Breast epithelium (tissue), 4 donors: ENCODE measurements at regions not wholly inside any gene's neighbourhood (a gene's known extent, or its start where the extent isn't known, plus 50 kb on each side); places are given as distances from the start of the nearest gene placed in this dataset.

ENCODE experiments used
- DNase-seq, 2 donors: peaks; one replicate each; pipeline ENCODE4 v3.0.0-alpha.2; 2019; ENCODE audit warnings: low spot score in 2 of 2
- H3K27ac ChIP-seq, 2 donors: fragments of 200-600 bp; sonication (generic) in 1 of 2; one replicate each; pipeline ENCODE4 v1.5.1; 2016 to 2019; ENCODE audit warnings: mild to moderate bottlenecking in 1 of 2
- H3K27me3 ChIP-seq, 2 donors: fragments of 200-600 bp; sonication (generic) in 1 of 2; one replicate each; pipeline versions ENCODE4 v1.5.1 to v1.6.0; 2017 to 2019; ENCODE audit warnings: control low read depth in 1 of 2, mild to moderate bottlenecking in 1 of 2
- H3K36me3 ChIP-seq: fragments of 200-600 bp; one replicate; pipeline ENCODE4 v1.5.1; 2019
- H3K4me1 ChIP-seq, 2 donors: fragments of 200-600 bp; sonication (generic); one replicate each; pipeline ENCODE4 v1.5.1; 2016 to 2019; ENCODE audit warnings: control low read depth in 1 of 2
- H3K4me3 ChIP-seq, 3 donors: fragments of 200-600 bp; sonication (generic); 1 replicate in 2 of 3; 2 replicates in 1 of 3; pipeline ENCODE4 v1.5.1; 2016 to 2019; ENCODE audit warnings: mild to moderate bottlenecking in 3 of 3, moderate library complexity in 2 of 3
- H3K9me3 ChIP-seq, 2 donors: fragments of 200-600 bp; sonication (generic) in 1 of 2; one replicate each; pipeline ENCODE4 v1.5.1; 2016 to 2019; ENCODE audit warnings: control low read depth in 1 of 2
- POLR2A ChIP-seq: fragments of 450-650 bp; IDR thresholded peaks from one replicate; pipeline ENCODE4 v1.6.1; 2016; ENCODE audit warnings: antibody characterized with exemption, mild to moderate bottlenecking, moderate library complexity
- POLR2AphosphoS5 ChIP-seq, 3 donors: sonication (generic); formaldehyde crosslinking; IDR thresholded peaks; one replicate each; pipeline ENCODE4 v1.6.1; 2017; ENCODE audit warnings: antibody characterized with exemption in 3 of 3
- intact Hi-C: fragments of 100-400 bp; cut with DNase I; formaldehyde crosslinking; loops from one replicate; pipeline ENCODE4 v1.15.1; 2023; ENCODE audit warnings: low total_unique reads
- TF ChIP-seq, protein P1 (sequence below), 3 donors: fragments of 450-650 bp; IDR thresholded peaks; one replicate each; pipeline ENCODE4 v1.5.1; 2016 to 2017; ENCODE audit warnings: antibody characterized with exemption in 3 of 3, mild to moderate bottlenecking in 3 of 3, moderate library complexity in 3 of 3

DNA sequence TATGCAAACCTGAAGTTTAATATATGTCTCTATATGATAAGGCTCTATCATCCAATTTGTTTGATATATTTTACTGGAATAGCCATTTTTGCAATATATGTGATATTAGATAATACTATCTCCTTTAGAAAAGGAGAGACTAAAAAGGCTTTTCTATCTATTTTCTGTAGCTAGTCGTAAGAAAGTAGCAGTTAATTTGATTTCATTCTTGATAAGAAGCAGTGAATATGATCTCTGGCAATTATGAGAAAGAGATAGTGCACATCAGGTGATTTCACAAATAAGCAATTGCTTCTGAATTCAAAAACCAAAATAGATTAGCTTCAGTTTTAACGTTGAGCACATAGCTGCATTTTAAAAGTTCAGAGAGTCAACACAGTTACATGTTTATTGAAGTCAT lies 1318.4 kb downstream of the CDH8 start:
- DNase-seq: no peak
- no peak overlapping the region for H3K4me3 ChIP-seq
- TF ChIP-seq POLR2AphosphoS5 (IDR thresholded peaks at IDR 0.05) (no peak), POLR2A (no peak)
- TF ChIP-seq, protein P1, sequence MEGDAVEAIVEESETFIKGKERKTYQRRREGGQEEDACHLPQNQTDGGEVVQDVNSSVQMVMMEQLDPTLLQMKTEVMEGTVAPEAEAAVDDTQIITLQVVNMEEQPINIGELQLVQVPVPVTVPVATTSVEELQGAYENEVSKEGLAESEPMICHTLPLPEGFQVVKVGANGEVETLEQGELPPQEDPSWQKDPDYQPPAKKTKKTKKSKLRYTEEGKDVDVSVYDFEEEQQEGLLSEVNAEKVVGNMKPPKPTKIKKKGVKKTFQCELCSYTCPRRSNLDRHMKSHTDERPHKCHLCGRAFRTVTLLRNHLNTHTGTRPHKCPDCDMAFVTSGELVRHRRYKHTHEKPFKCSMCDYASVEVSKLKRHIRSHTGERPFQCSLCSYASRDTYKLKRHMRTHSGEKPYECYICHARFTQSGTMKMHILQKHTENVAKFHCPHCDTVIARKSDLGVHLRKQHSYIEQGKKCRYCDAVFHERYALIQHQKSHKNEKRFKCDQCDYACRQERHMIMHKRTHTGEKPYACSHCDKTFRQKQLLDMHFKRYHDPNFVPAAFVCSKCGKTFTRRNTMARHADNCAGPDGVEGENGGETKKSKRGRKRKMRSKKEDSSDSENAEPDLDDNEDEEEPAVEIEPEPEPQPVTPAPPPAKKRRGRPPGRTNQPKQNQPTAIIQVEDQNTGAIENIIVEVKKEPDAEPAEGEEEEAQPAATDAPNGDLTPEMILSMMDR (IDR thresholded peaks at IDR 0.05): no peak
- no peaks in the 10 kb centered on the region for H3K27me3 ChIP-seq
- no peaks in the 10 kb centered on the region for H3K4me1 ChIP-seq
- H3K9me3 ChIP-seq: peaks cover 0 to 25% of the 10 kb centered on the region in 2 donors
- H3K27ac ChIP-seq: no peak overlapping the region
- intact Hi-C loops: no loop called here
- no peaks in the 10 kb centered on the region for H3K36me3 ChIP-seq

DNA sequence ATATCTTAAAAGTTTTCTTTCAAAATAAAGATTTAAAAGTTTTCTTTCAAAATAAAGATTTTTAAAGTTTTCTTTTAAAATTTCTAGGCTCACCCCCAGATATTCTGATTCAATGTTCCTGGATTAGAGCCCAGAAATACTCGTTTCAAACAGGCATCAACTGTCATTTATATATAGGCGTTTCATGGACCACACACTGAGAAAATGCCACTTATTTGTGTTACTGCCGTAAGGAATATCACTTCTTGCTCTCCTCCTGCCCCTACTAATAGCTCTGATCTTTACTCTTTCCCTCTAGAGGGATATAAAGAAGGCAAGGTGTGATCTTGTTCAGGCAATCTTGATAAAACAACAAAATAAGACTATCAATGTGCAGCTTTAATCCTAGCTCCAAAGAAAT lies 1324.1 kb downstream of the CDH8 start:
- no peaks in the 10 kb centered on the region for H3K36me3 ChIP-seq
- no peaks in the 10 kb centered on the region for H3K27me3 ChIP-seq
- H3K9me3 ChIP-seq: no peaks in the 10 kb centered on the region
- DNase-seq: no peak
- no peaks in the 10 kb centered on the region for H3K4me1 ChIP-seq
- no peak overlapping the region for H3K4me3 ChIP-seq
- TF ChIP-seq POLR2A: no peak
- TF ChIP-seq, protein P1 (IDR thresholded peaks at IDR 0.05): no peak
- TF ChIP-seq POLR2AphosphoS5 (IDR thresholded peaks at IDR 0.05): no peak
- no peak overlapping the region for H3K27ac ChIP-seq
- intact Hi-C loops: no loop called here

DNA sequence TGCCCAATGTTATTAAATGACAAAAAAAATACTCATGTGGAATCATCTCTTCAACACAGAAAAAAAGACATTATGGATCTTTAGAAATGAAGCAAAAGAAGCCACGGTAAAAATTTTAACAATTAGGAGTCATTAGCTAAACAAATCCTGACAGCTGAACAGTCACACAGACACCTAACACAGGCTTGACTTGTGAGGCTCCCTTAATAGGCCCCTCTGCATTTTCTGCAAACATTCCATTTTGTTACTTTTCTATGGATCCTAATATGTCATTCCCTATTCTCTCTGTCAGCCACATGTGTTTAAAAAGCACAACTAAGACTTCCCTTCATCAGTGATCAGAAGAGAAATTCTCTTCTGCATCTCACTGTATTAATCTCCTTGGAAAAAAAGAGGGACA lies 1331.5 kb downstream of the CDH8 start:
- H3K36me3 ChIP-seq: no peaks in the 10 kb centered on the region
- no peaks in the 10 kb centered on the region for H3K4me1 ChIP-seq
- TF ChIP-seq, protein P1 (IDR thresholded peaks at IDR 0.05): no peak
- no peak for TF ChIP-seq POLR2AphosphoS5 (IDR thresholded peaks at IDR 0.05)
- no peak for TF ChIP-seq POLR2A
- no peak overlapping the region for H3K4me3 ChIP-seq
- no peaks in the 10 kb centered on the region for H3K9me3 ChIP-seq
- H3K27me3 ChIP-seq: no peaks in the 10 kb centered on the region
- no peak overlapping the region for H3K27ac ChIP-seq
- DNase-seq: no peak
- intact Hi-C loops: no loop called here

DNA sequence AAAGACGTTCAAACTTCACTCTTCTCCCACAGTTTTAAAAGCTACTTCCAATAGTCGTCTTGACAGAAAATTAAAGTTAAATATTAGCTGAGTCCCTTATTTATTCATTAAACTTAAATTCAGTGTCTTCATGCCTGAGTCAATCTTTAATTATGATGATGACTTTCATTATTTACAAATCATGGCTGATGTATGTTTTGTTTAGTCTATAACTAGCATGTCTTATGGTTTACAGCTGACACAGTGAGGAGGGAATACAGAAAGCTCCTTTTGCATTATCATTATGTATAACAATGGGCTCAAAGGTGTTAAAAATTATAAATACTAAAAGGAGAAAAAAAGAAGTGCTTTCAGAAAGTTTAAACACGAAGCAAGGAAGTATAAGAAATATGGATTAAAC lies 1333.1 kb downstream of the CDH8 start:
- TF ChIP-seq POLR2AphosphoS5 (IDR thresholded peaks at IDR 0.05): no peak
- TF ChIP-seq, protein P1 (IDR thresholded peaks at IDR 0.05): no peak
- TF ChIP-seq POLR2A: no peak
- H3K4me1 ChIP-seq: no peaks in the 10 kb centered on the region
- H3K36me3 ChIP-seq: no peaks in the 10 kb centered on the region
- no peaks in the 10 kb centered on the region for H3K9me3 ChIP-seq
- no peak overlapping the region for H3K27ac ChIP-seq
- no peak for DNase-seq
- H3K27me3 ChIP-seq: no peaks in the 10 kb centered on the region
- H3K4me3 ChIP-seq: no peak overlapping the region
- intact Hi-C loops: no loop called here

DNA sequence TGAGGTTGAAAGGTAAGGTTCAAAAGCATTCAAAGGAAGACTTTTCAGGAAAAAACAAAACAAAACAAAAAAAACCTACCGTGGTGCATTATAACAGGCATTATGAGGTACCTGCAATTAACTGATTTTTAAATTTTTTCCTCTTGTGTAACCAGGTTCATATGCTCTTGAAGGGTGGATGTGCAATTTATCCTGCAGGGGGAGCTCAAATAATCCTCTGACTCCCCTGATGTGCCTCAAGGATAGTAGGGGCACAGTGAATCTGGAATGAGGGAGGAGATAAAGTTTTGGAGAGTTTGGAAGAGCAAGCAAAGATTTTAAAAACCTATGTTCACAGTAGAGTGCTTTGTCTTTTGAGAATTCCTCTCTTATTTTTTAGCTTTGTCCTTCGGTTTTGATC lies 1349.4 kb downstream of the CDH8 start:
- H3K27me3 ChIP-seq: no peaks in the 10 kb centered on the region
- intact Hi-C loops: no loop called here
- H3K36me3 ChIP-seq: no peaks in the 10 kb centered on the region
- peaks cover 0 to 17% of the 10 kb centered on the region in 2 donors for H3K9me3 ChIP-seq
- no peaks in the 10 kb centered on the region for H3K4me1 ChIP-seq
- H3K4me3 ChIP-seq: no peak overlapping the region
- no peak overlapping the region for H3K27ac ChIP-seq
- no peak for DNase-seq
- no peak for TF ChIP-seq POLR2AphosphoS5 (IDR thresholded peaks at IDR 0.05)
- TF ChIP-seq POLR2A: no peak
- TF ChIP-seq, protein P1 (IDR thresholded peaks at IDR 0.05): no peak
